ACC112 (cell line): ENCODE measurements at regions not wholly inside any gene's neighbourhood (a gene's known extent, or its start where the extent isn't known, plus 50 kb on each side); places are given as distances from the start of the nearest gene placed in this dataset.
"Not testable (repeated sequence)": the region's sequence is repeated elsewhere in the genome, so short reads cannot be mapped to it uniquely, and the experiment has no call there.

Experiments
- H2AFZ ChIP-seq: fragments of 200-600 bp; sonication (generic); one replicate; pipeline ENCODE4 v1.6.0; 2017; ENCODE audit warnings: antibody characterized with exemption, low read length; ENCODE audit not compliant: unreplicated experiment
- H3K27ac ChIP-seq: fragments of 200-600 bp; sonication (generic); 2 replicates; pipeline ENCODE4 v1.5.1; 2014; ENCODE audit warnings: low read depth, mild to moderate bottlenecking, antibody characterized with exemption, low read length, moderate library complexity
- H3K27me3 ChIP-seq: fragments of 200-600 bp; sonication (generic); 2 replicates; pipeline ENCODE4 v1.6.1; 2014; ENCODE audit warnings: mild to moderate bottlenecking, antibody characterized with exemption, low read length, moderate library complexity, mixed read lengths; ENCODE audit not compliant: insufficient read depth
- H3K36me3 ChIP-seq: fragments of 200-600 bp; sonication (generic); 2 replicates; pipeline ENCODE4 v1.6.1; 2016; ENCODE audit warnings: mild to moderate bottlenecking, antibody characterized with exemption, low read length, moderate library complexity, mixed read lengths; ENCODE audit not compliant: insufficient read depth
- H3K4me1 ChIP-seq: fragments of 200-600 bp; sonication (generic); one replicate; pipeline ENCODE4 v1.6.1; 2016; ENCODE audit warnings: low read length, mixed read lengths; ENCODE audit not compliant: insufficient read depth, unreplicated experiment, control insufficient read depth
- H3K4me3 ChIP-seq: fragments of 200-600 bp; sonication (generic); 2 replicates; pipeline ENCODE4 v1.5.1; 2014; ENCODE audit warnings: mild to moderate bottlenecking, low read depth, low read length
- H3K79me2 ChIP-seq: fragments of 200-600 bp; sonication (generic); one replicate; pipeline ENCODE4 v1.6.0; 2016; ENCODE audit warnings: low read length; ENCODE audit not compliant: control insufficient read depth, unreplicated experiment, insufficient read depth

GRCh38 chrX:4550018-4550417 is 836.6 kb upstream of the PRKX start:
- Histone ChIP-seq H3K36me3 (no peaks in the 10 kb centered on the region), H3K4me1 (no peaks in the 10 kb centered on the region), H3K27me3 (no peaks in the 10 kb centered on the region), H2AFZ (no peak overlapping the region), H3K79me2 (no peaks in the 10 kb centered on the region), H3K4me3 (no peak overlapping the region), H3K27ac (no peak overlapping the region)

GRCh38 chrX:4547213-4547836 is 833.9 kb upstream of the PRKX start:
- no peaks in the 10 kb centered on the region for H3K36me3 ChIP-seq
- H3K79me2 ChIP-seq: no peaks in the 10 kb centered on the region
- H3K4me1 ChIP-seq: no peaks in the 10 kb centered on the region
- H2AFZ ChIP-seq: no peak overlapping the region
- no peak overlapping the region for H3K27ac ChIP-seq
- no peak overlapping the region for H3K4me3 ChIP-seq
- H3K27me3 ChIP-seq: no peaks in the 10 kb centered on the region

- H3K79me2 ChIP-seq, H2AFZ ChIP-seq, H3K27ac ChIP-seq, H3K27me3 ChIP-seq, H3K4me3 ChIP-seq, H3K36me3 ChIP-seq, H3K4me1 ChIP-seq: not testable (repeated sequence)
These were observed 832.7 kb upstream of the PRKX start for GRCh38 chrX:4546178-4546577.

GRCh38 chrX:4528247-4528646 is 814.8 kb upstream of the PRKX start:
- Histone ChIP-seq H3K36me3 (no peaks in the 10 kb centered on the region), H3K27me3 (no peaks in the 10 kb centered on the region), H3K4me1 (no peaks in the 10 kb centered on the region), H3K27ac (no peak overlapping the region), H3K79me2 (no peaks in the 10 kb centered on the region), H2AFZ (no peak overlapping the region), H3K4me3 (no peak overlapping the region)

- Histone ChIP-seq H3K4me3 (no peak overlapping the region), H2AFZ (no peak overlapping the region), H3K4me1 (no peaks in the 10 kb centered on the region), H3K36me3 (no peaks in the 10 kb centered on the region), H3K79me2 (no peaks in the 10 kb centered on the region), H3K27me3 (no peaks in the 10 kb centered on the region), H3K27ac (no peak overlapping the region)
These were observed 772.5 kb upstream of the PRKX start for GRCh38 chrX:4485912-4486311.

- H2AFZ ChIP-seq: no peak overlapping the region
These were observed 770.8 kb upstream of the PRKX start for GRCh38 chrX:4484266-4484665.

GRCh38 chrX:4451591-4451990 is 738.1 kb upstream of the PRKX start:
- H3K27ac ChIP-seq: no peak overlapping the region
- no peak overlapping the region for H3K4me3 ChIP-seq
- H3K36me3 ChIP-seq: no peaks in the 10 kb centered on the region
- no peaks in the 10 kb centered on the region for H3K4me1 ChIP-seq
- no peaks in the 10 kb centered on the region for H3K27me3 ChIP-seq
- no peak overlapping the region for H2AFZ ChIP-seq
- H3K79me2 ChIP-seq: no peaks in the 10 kb centered on the region

More at GRCh38 chrX:4484266-4484665, 770.8 kb upstream of the PRKX start:
- H3K27ac ChIP-seq: no peak overlapping the region
- no peaks in the 10 kb centered on the region for H3K27me3 ChIP-seq
- no peak overlapping the region for H3K4me3 ChIP-seq
- H3K79me2 ChIP-seq: no peaks in the 10 kb centered on the region
- no peaks in the 10 kb centered on the region for H3K4me1 ChIP-seq
- H3K36me3 ChIP-seq: no peaks in the 10 kb centered on the region

- H3K36me3 ChIP-seq: no peaks in the 10 kb centered on the region
- H3K27me3 ChIP-seq: no peaks in the 10 kb centered on the region
- H3K4me3 ChIP-seq: no peak overlapping the region
- no peaks in the 10 kb centered on the region for H3K4me1 ChIP-seq
- no peak overlapping the region for H2AFZ ChIP-seq
- no peaks in the 10 kb centered on the region for H3K79me2 ChIP-seq
- no peak overlapping the region for H3K27ac ChIP-seq
These were observed 736.7 kb upstream of the PRKX start for GRCh38 chrX:4450177-4450576.

- Histone ChIP-seq H3K79me2 (no peaks in the 10 kb centered on the region), H2AFZ (no peak overlapping the region), H3K4me3 (no peak overlapping the region), H3K27me3 (no peaks in the 10 kb centered on the region), H3K27ac (no peak overlapping the region), H3K4me1 (no peaks in the 10 kb centered on the region), H3K36me3 (no peaks in the 10 kb centered on the region)
These were observed 722.5 kb upstream of the PRKX start for GRCh38 chrX:4435905-4436304.

- Histone ChIP-seq H2AFZ (no peak overlapping the region), H3K4me1 (no peaks in the 10 kb centered on the region), H3K4me3 (no peak overlapping the region), H3K27ac (no peak overlapping the region), H3K79me2 (no peaks in the 10 kb centered on the region), H3K27me3 (no peaks in the 10 kb centered on the region), H3K36me3 (no peaks in the 10 kb centered on the region)
These were observed 684.0 kb upstream of the PRKX start for GRCh38 chrX:4397471-4397870.

GRCh38 chrX:4382273-4382672 is 668.8 kb upstream of the PRKX start:
- H3K4me3 ChIP-seq: no peak overlapping the region
- no peaks in the 10 kb centered on the region for H3K4me1 ChIP-seq
- no peak overlapping the region for H2AFZ ChIP-seq
- no peaks in the 10 kb centered on the region for H3K79me2 ChIP-seq
- no peak overlapping the region for H3K27ac ChIP-seq
- no peaks in the 10 kb centered on the region for H3K36me3 ChIP-seq
- H3K27me3 ChIP-seq: no peaks in the 10 kb centered on the region
